CD4-positive, CD25-positive, alpha-beta regulatory T cell (primary cell): ENCODE measurements at regions not wholly inside any gene's neighbourhood (a gene's known extent, or its start where the extent isn't known, plus 50 kb on each side); places are given as distances from the start of the nearest gene placed in this dataset.

Experiments
- ATAC-seq, 2 donors: fragments of 150-1000 bp; cut with Tn5 transposase; one replicate each; pipeline ENCODE4 v1.10.0; 2021; ENCODE audit warnings: low read depth in 2 of 2, moderate number of reproducible peaks in 2 of 2, moderate library complexity in 1 of 2
- DNase-seq, 3 donors: peaks; one replicate each; pipeline versions ENCODE4 v3.0.0 to v3.0.0-alpha.2; 2012 to 2022; ENCODE audit warnings: mixed read lengths in 1 of 3
- H3K27ac ChIP-seq: one replicate; pipeline ENCODE4 v1.7.0; 2013; ENCODE audit warnings: mild to moderate bottlenecking, low read length; ENCODE audit not compliant: insufficient read depth, poor library complexity, severe bottlenecking
- H3K27me3 ChIP-seq: one replicate; pipeline ENCODE4 v1.7.0; 2013; ENCODE audit warnings: low read length; ENCODE audit not compliant: control insufficient read depth, insufficient read depth
- H3K36me3 ChIP-seq: one replicate; pipeline ENCODE4 v1.7.0; 2013; ENCODE audit warnings: mild to moderate bottlenecking, low read length, moderate library complexity; ENCODE audit not compliant: control insufficient read depth, insufficient read depth
- H3K4me1 ChIP-seq: 2 replicates; pipeline ENCODE4 v1.7.0; 2013; ENCODE audit warnings: mild to moderate bottlenecking, low read length; ENCODE audit not compliant: insufficient read depth, control insufficient read depth, poor library complexity, severe bottlenecking
- H3K4me3 ChIP-seq: one replicate; pipeline ENCODE4 v1.7.0; 2013; ENCODE audit warnings: low read depth, mild to moderate bottlenecking, low read length, moderate library complexity
- H3K9me3 ChIP-seq, 2 experiments: 1 replicate in 1 of 2; 2 replicates in 1 of 2; pipeline ENCODE4 v1.7.0; 2013; ENCODE audit warnings: low read length in 2 of 2, mild to moderate bottlenecking in 1 of 2, moderate library complexity in 1 of 2; ENCODE audit not compliant: control insufficient read depth in 2 of 2
- H3K27ac Mint-ChIP-seq, 3 donors: one replicate each; pipeline ENCODE4 v1.8.0; 2020 to 2022; ENCODE audit warnings: mild to moderate bottlenecking in 3 of 3, mixed read lengths in 3 of 3, moderate library complexity in 2 of 3
- H3K27me3 Mint-ChIP-seq: one replicate; pipeline ENCODE4 v1.8.0; 2022; ENCODE audit warnings: mild to moderate bottlenecking, mixed read lengths
- H3K36me3 Mint-ChIP-seq: one replicate; pipeline ENCODE4 v1.8.0; 2020; ENCODE audit warnings: mixed read lengths
- H3K4me1 Mint-ChIP-seq, 4 donors: one replicate each; pipeline ENCODE4 v1.8.0; 2020 to 2022; ENCODE audit warnings: mixed read lengths in 4 of 4, mild to moderate bottlenecking in 1 of 4
- H3K4me3 Mint-ChIP-seq, 4 donors: one replicate each; pipeline ENCODE4 v1.8.0; 2020 to 2022; ENCODE audit warnings: mild to moderate bottlenecking in 4 of 4, mixed read lengths in 4 of 4, moderate library complexity in 3 of 4
- H3K9me3 Mint-ChIP-seq, 7 donors: one replicate each; pipeline ENCODE4 v1.8.0; 2020 to 2022; ENCODE audit warnings: mixed read lengths in 7 of 7, mild to moderate bottlenecking in 3 of 7, moderate library complexity in 2 of 7

- Histone ChIP-seq H3K27ac (no peak overlapping the region), H3K4me1 (no peaks in the 10 kb centered on the region), H3K4me3 (no peak overlapping the region), H3K9me3 (peaks cover 0 to 4% of the 10 kb centered on the region in 2 experiments), H3K27me3 (peaks cover 5% of the 10 kb centered on the region), H3K36me3 (no peaks in the 10 kb centered on the region)
- Mint-ChIP-seq H3K27ac (no peak overlapping the region), H3K36me3 (no peaks in the 10 kb centered on the region), H3K4me3 (no peak overlapping the region), H3K4me1 (no peaks in the 10 kb centered on the region), H3K9me3 (peaks cover 0 to 12% (median 3%) of the 10 kb centered on the region in 7 donors), H3K27me3 (peaks cover 47% of the 10 kb centered on the region)
- ATAC-seq (no peak), DNase-seq (no peak)
These were observed 111.8 kb downstream of the PERP start for GRCh38 chr6:137995371-137995770.

- Histone ChIP-seq H3K27me3 (no peaks in the 10 kb centered on the region), H3K27ac (no peak overlapping the region), H3K4me1 (no peaks in the 10 kb centered on the region), H3K9me3 (peaks cover 0 to 4% of the 10 kb centered on the region in 2 experiments), H3K36me3 (no peaks in the 10 kb centered on the region), H3K4me3 (no peak overlapping the region)
- H3K27me3 Mint-ChIP-seq: peaks cover 40% of the 10 kb centered on the region
- no peak overlapping the region for H3K4me3 Mint-ChIP-seq
- no peak overlapping the region for H3K27ac Mint-ChIP-seq
- no peaks in the 10 kb centered on the region for H3K36me3 Mint-ChIP-seq
- H3K4me1 Mint-ChIP-seq: peaks cover 0 to 6% (median 3%) of the 10 kb centered on the region in 4 donors
- DNase-seq (no peak), ATAC-seq (no peak)
- H3K9me3 Mint-ChIP-seq: peaks cover 0 to 12% (median 3%) of the 10 kb centered on the region in 7 donors
These were observed 108.7 kb downstream of the PERP start for GRCh38 chr6:137998461-137999019.

GRCh38 chr6:137999815-138000214 lies 107.4 kb downstream of the PERP start:
- DNase-seq (no peak), ATAC-seq (no peak)
- no peaks in the 10 kb centered on the region for H3K4me1 ChIP-seq
- Mint-ChIP-seq H3K4me1 (peaks cover 0 to 12% (median 3%) of the 10 kb centered on the region in 4 donors), H3K27me3 (peaks cover 32% of the 10 kb centered on the region), H3K36me3 (no peaks in the 10 kb centered on the region), H3K9me3 (peaks cover 0 to 12% (median 3%) of the 10 kb centered on the region in 7 donors), H3K27ac (no peak overlapping the region), H3K4me3 (no peak overlapping the region)
- H3K27me3 ChIP-seq: no peaks in the 10 kb centered on the region
- H3K27ac ChIP-seq: no peak overlapping the region
- H3K36me3 ChIP-seq: no peaks in the 10 kb centered on the region
- no peak overlapping the region for H3K4me3 ChIP-seq
- peaks cover 0 to 4% of the 10 kb centered on the region in 2 experiments for H3K9me3 ChIP-seq

DNA sequence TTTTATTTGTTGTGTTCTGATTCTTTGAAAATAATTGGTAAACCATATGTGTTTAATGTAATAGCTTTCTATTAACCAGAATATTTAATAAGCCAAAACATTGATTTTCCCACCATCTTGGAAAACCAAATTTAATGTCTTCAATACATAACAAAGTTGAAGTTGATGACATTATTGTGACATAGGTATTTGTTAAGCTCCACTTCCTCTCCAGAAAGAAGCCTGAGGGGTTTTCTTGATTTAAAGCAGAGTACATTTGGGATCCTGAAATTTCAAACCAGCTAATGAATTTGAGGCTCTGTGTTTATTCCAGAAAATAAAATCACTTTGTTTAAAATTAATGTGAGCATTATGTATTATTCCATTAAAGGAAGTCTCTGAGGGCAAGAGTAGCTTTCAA lies 106.3 kb downstream of the PERP start:
- Histone ChIP-seq H3K4me3 (no peak overlapping the region), H3K27me3 (no peaks in the 10 kb centered on the region), H3K27ac (no peak overlapping the region), H3K4me1 (no peaks in the 10 kb centered on the region), H3K9me3 (peaks cover 0 to 4% of the 10 kb centered on the region in 2 experiments), H3K36me3 (no peaks in the 10 kb centered on the region)
- Mint-ChIP-seq H3K4me3 (no peak overlapping the region), H3K36me3 (no peaks in the 10 kb centered on the region), H3K27ac (no peak overlapping the region), H3K27me3 (peaks cover 32% of the 10 kb centered on the region), H3K4me1 (peaks cover 0 to 19% (median 6%) of the 10 kb centered on the region in 4 donors), H3K9me3 (peaks cover 0 to 12% (median 3%) of the 10 kb centered on the region in 7 donors)
- ATAC-seq: no peak
- no peak for DNase-seq

DNA sequence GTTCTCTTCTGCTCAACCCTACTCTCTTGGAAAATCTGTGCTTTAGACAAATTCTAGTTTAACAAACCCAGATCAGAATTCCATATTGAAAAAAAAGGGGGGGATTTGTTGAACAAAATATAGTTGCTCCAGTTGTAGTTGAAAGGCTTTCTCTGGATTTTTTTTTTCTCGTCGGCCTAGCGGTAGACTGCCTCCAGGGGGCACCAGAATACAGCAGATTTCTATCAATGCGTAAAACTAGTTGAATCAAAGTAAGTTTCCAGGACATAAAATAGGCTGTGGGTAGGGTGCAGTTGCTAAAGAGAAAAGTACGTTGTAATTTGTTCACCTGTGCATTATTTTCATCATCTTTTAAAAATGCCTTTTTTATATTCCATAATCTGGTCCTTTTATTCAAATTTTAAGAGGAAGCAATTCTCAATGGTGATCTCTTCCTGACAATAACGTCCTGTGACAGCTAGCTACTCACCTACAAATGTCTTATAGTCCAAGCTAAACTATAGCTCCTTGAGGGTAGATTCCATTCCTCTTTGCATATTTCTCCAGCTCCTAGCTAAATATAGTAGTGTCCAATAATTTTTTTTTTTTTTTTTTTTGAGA lies 105.4 kb downstream of the PERP start:
- H3K27me3 ChIP-seq: no peaks in the 10 kb centered on the region
- H3K4me3 Mint-ChIP-seq: no peak overlapping the region
- H3K4me3 ChIP-seq: no peak overlapping the region
- H3K27ac ChIP-seq: no peak overlapping the region
- peaks cover 29% of the 10 kb centered on the region for H3K27me3 Mint-ChIP-seq
- ATAC-seq (peak; percentile 47 to 48), DNase-seq (peak; percentile 49 to 76 (median 65))
- no peak overlapping the region for H3K27ac Mint-ChIP-seq
- H3K36me3 Mint-ChIP-seq: no peaks in the 10 kb centered on the region
- no peaks in the 10 kb centered on the region for H3K4me1 ChIP-seq
- no peaks in the 10 kb centered on the region for H3K36me3 ChIP-seq
- peaks cover 0 to 22% (median 10%) of the 10 kb centered on the region in 4 donors for H3K4me1 Mint-ChIP-seq
- H3K9me3 ChIP-seq: peaks cover 0 to 4% of the 10 kb centered on the region in 2 experiments
- H3K9me3 Mint-ChIP-seq: peaks cover 0 to 7% (median under 1%) of the 10 kb centered on the region in 7 donors

GRCh38 chr6:138004430-138005287 lies 102.6 kb downstream of the PERP start:
- H3K27ac ChIP-seq: no peak overlapping the region
- H3K4me1 Mint-ChIP-seq: peaks cover 0 to 22% (median 10%) of the 10 kb centered on the region in 4 donors
- peaks cover 31% of the 10 kb centered on the region for H3K27me3 Mint-ChIP-seq
- no peaks in the 10 kb centered on the region for H3K9me3 ChIP-seq
- no peak for ATAC-seq
- H3K36me3 ChIP-seq: no peaks in the 10 kb centered on the region
- peak in 2 of 3 donors; percentile 18 to 65 for DNase-seq
- no peak overlapping the region for H3K4me3 Mint-ChIP-seq
- no peaks in the 10 kb centered on the region for H3K4me1 ChIP-seq
- H3K9me3 Mint-ChIP-seq: no peaks in the 10 kb centered on the region
- H3K4me3 ChIP-seq: no peak overlapping the region
- H3K27me3 ChIP-seq: no peaks in the 10 kb centered on the region
- H3K36me3 Mint-ChIP-seq: no peaks in the 10 kb centered on the region
- no peak overlapping the region for H3K27ac Mint-ChIP-seq

DNA sequence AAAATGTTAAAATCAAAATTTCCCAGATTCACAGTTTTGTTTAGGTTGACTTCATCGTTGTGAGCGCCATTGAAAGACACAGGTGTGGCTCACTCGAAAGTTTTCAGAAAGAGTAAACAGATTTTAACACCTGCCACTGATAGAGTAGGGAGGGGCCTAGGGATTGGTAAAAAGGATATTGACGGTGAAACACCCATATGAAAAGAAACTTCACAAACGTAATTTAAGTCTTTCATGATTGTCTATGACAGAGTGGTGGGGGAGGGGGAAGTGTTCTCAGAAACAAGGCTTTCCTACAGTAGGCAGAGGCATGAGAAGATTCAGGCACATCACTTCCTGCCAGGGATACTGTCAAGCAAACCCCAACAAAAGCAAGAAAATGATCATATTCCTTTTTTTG lies 101.4 kb downstream of the PERP start:
- no peaks in the 10 kb centered on the region for H3K36me3 ChIP-seq
- ATAC-seq (no peak), DNase-seq (peak in 2 of 3 donors; percentile 10 to 82)
- no peak overlapping the region for H3K4me3 ChIP-seq
- H3K9me3 Mint-ChIP-seq: no peaks in the 10 kb centered on the region
- H3K27ac Mint-ChIP-seq: peak overlapping the region in 1 of 3 donors; percentile 9
- H3K4me1 ChIP-seq: no peaks in the 10 kb centered on the region
- H3K36me3 Mint-ChIP-seq: no peaks in the 10 kb centered on the region
- no peaks in the 10 kb centered on the region for H3K9me3 ChIP-seq
- no peak overlapping the region for H3K27ac ChIP-seq
- peak overlapping the region in 1 of 4 donors; percentile 2 for H3K4me3 Mint-ChIP-seq
- H3K4me1 Mint-ChIP-seq: peaks cover 0 to 22% (median 10%) of the 10 kb centered on the region in 4 donors
- H3K27me3 Mint-ChIP-seq: peaks cover 28% of the 10 kb centered on the region
- H3K27me3 ChIP-seq: no peaks in the 10 kb centered on the region
